Astrocyte (in vitro differentiated cells and primary cell): ENCODE measurements at regions not wholly inside any gene's neighbourhood (a gene's known extent, or its start where the extent isn't known, plus 50 kb on each side); places are given as distances from the start of the nearest gene placed in this dataset.

Experiments
- DNase-seq: peaks from one replicate; pipeline ENCODE4 v3.0.0-alpha.2; 2010; ENCODE audit warnings: low read depth
- FAIRE-seq: peaks from 2 replicates; lab custom pipeline; 2011; peaks lifted over from hg19 to GRCh38; lab: Jason Lieb, UNC
- H2AFZ ChIP-seq: 2 replicates; pipeline ENCODE4 v1.6.0; 2012; ENCODE audit warnings: low read depth, low read length, inconsistent platforms
- H3K27ac ChIP-seq: 2 replicates; pipeline ENCODE4 v1.5.1; 2011; ENCODE audit warnings: low read depth, low read length, inconsistent platforms
- H3K27me3 ChIP-seq: 2 replicates; pipeline ENCODE4 v1.6.0; 2011; ENCODE audit warnings: low read length, inconsistent platforms; ENCODE audit not compliant: insufficient read depth
- H3K36me3 ChIP-seq: 2 replicates; pipeline ENCODE4 v1.5.1; 2011; ENCODE audit warnings: low read length, inconsistent platforms; ENCODE audit not compliant: insufficient read depth
- H3K4me1 ChIP-seq: 2 replicates; pipeline ENCODE4 v1.5.1; 2011; ENCODE audit warnings: low read length, inconsistent platforms; ENCODE audit not compliant: insufficient read depth
- H3K4me2 ChIP-seq: 2 replicates; pipeline ENCODE4 v1.6.0; 2012; ENCODE audit warnings: low read length, inconsistent platforms
- H3K4me3 ChIP-seq: 2 replicates; pipeline ENCODE4 v1.5.1; 2011; ENCODE audit warnings: low read depth, mild to moderate bottlenecking, low read length, inconsistent platforms; ENCODE audit not compliant: insufficient read depth
- H3K79me2 ChIP-seq: 2 replicates; pipeline ENCODE4 v1.6.0; 2012; ENCODE audit warnings: mild to moderate bottlenecking, low read length, inconsistent platforms; ENCODE audit not compliant: insufficient read depth
- H3K9ac ChIP-seq: 2 replicates; pipeline ENCODE4 v1.6.0; 2012; ENCODE audit warnings: mild to moderate bottlenecking, low read length, inconsistent platforms
- H3K9me3 ChIP-seq: 2 replicates; pipeline ENCODE4 v1.5.1; 2012; ENCODE audit warnings: low read depth, mild to moderate bottlenecking, low read length, inconsistent platforms; ENCODE audit not compliant: insufficient read depth
- H4K20me1 ChIP-seq: 2 replicates; pipeline ENCODE4 v1.6.0; 2012; ENCODE audit warnings: low read length, inconsistent platforms; ENCODE audit not compliant: insufficient read depth
- H3K27ac Mint-ChIP-seq: one replicate; pipeline ENCODE4 v1.8.0; 2021; ENCODE audit warnings: mild to moderate bottlenecking, mixed read lengths; ENCODE audit not compliant: unreplicated experiment
- H3K27me3 Mint-ChIP-seq: one replicate; pipeline ENCODE4 v1.8.0; 2021; ENCODE audit warnings: low read depth, mixed read lengths; ENCODE audit not compliant: unreplicated experiment
- H3K36me3 Mint-ChIP-seq: one replicate; pipeline ENCODE4 v1.8.0; 2021; ENCODE audit warnings: low read depth, mixed read lengths; ENCODE audit not compliant: unreplicated experiment
- H3K4me1 Mint-ChIP-seq: one replicate; pipeline ENCODE4 v1.8.0; 2021; ENCODE audit warnings: low read depth, mixed read lengths; ENCODE audit not compliant: unreplicated experiment
- H3K4me3 Mint-ChIP-seq: one replicate; pipeline ENCODE4 v1.8.0; 2021; ENCODE audit warnings: mild to moderate bottlenecking, moderate library complexity, mixed read lengths; ENCODE audit not compliant: unreplicated experiment
- H3K9me3 Mint-ChIP-seq: one replicate; pipeline ENCODE4 v1.8.0; 2021; ENCODE audit warnings: mild to moderate bottlenecking, mixed read lengths; ENCODE audit not compliant: unreplicated experiment
- EZH2 ChIP-seq: IDR thresholded peaks from 2 replicates; pipeline ENCODE4 v1.6.1; 2012; ENCODE audit warnings: mild to moderate bottlenecking, low read length, inconsistent platforms; ENCODE audit not compliant: insufficient read depth
- TF ChIP-seq, protein P1 (sequence below): IDR thresholded peaks from 2 replicates; pipeline ENCODE4 v1.5.1; 2011; ENCODE audit warnings: low read depth, mild to moderate bottlenecking, inconsistent platforms, low read length, moderate library complexity; ENCODE audit not compliant: insufficient read depth

DNA sequence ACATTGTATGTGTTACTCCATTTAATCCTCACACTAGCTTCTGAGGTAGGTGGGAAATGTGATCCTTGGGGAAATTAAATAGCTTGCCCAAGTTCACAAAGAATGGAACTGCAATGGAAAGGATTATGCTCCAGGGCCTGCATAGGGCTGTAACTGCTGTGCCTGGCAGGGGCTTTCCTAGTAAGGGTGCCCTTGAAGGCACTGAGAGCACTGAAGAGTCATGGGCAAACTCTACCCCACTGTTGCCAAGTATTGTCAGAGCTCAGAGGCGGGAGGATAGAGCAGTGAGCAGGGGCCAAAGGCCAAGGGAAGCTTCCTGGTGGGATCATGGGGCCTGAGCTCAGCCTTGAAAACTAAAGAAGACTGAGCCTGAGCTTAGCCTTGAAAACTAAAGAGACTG lies 133.0 kb upstream of the NALF2 start:
- H3K9ac ChIP-seq, result no peak overlapping the region
- no peaks in the 10 kb centered on the region for H3K9me3 ChIP-seq
- DNase-seq (no peak), FAIRE-seq (no peak)
- H3K27me3 ChIP-seq, result no peaks in the 10 kb centered on the region
- TF ChIP-seq, protein P1, sequence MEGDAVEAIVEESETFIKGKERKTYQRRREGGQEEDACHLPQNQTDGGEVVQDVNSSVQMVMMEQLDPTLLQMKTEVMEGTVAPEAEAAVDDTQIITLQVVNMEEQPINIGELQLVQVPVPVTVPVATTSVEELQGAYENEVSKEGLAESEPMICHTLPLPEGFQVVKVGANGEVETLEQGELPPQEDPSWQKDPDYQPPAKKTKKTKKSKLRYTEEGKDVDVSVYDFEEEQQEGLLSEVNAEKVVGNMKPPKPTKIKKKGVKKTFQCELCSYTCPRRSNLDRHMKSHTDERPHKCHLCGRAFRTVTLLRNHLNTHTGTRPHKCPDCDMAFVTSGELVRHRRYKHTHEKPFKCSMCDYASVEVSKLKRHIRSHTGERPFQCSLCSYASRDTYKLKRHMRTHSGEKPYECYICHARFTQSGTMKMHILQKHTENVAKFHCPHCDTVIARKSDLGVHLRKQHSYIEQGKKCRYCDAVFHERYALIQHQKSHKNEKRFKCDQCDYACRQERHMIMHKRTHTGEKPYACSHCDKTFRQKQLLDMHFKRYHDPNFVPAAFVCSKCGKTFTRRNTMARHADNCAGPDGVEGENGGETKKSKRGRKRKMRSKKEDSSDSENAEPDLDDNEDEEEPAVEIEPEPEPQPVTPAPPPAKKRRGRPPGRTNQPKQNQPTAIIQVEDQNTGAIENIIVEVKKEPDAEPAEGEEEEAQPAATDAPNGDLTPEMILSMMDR, result no peak
- TF ChIP-seq EZH2, result no peak
- H3K4me2 ChIP-seq, result no peak overlapping the region
- no peak overlapping the region for H3K27ac ChIP-seq
- peaks cover 2% of the 10 kb centered on the region for H3K9me3 Mint-ChIP-seq
- H4K20me1 ChIP-seq, result no peaks in the 10 kb centered on the region
- H3K4me3 ChIP-seq, result no peak overlapping the region
- no peaks in the 10 kb centered on the region for H3K4me1 ChIP-seq
- no peaks in the 10 kb centered on the region for H3K36me3 Mint-ChIP-seq
- no peak overlapping the region for H2AFZ ChIP-seq
- no peaks in the 10 kb centered on the region for H3K4me1 Mint-ChIP-seq
- no peaks in the 10 kb centered on the region for H3K36me3 ChIP-seq
- H3K79me2 ChIP-seq, result no peaks in the 10 kb centered on the region
- no peak overlapping the region for H3K4me3 Mint-ChIP-seq
- peaks cover 8% of the 10 kb centered on the region for H3K27me3 Mint-ChIP-seq
- H3K27ac Mint-ChIP-seq, result no peak overlapping the region

DNA sequence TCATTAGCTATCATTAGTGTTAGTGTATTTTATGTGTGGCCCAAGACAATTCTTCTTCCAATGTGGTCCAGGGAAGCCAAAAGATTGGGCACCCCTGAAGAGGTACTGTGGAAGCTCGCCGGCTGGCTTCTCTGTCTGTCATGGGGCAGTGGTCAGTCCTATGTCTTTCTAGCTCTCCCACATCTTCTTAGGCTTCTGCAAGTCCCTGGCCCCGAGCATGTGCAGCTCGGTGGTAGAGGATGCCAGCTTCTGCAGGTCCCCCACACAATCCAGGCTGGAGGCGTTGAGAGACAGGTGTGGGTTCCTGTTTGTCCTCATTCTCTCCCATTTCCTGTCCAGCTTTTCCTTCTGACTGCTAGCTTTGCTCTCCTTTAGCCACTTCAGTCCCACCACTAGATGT lies 134.1 kb upstream of the NALF2 start:
- no peak overlapping the region for H3K4me3 ChIP-seq
- no peaks in the 10 kb centered on the region for H3K4me1 ChIP-seq
- Mint-ChIP-seq H3K36me3 (no peaks in the 10 kb centered on the region), H3K27ac (no peak overlapping the region), H3K27me3 (peaks cover 8% of the 10 kb centered on the region), H3K4me1 (no peaks in the 10 kb centered on the region), H3K4me3 (no peak overlapping the region), H3K9me3 (peaks cover 2% of the 10 kb centered on the region)
- no peak overlapping the region for H3K9ac ChIP-seq
- no peaks in the 10 kb centered on the region for H3K36me3 ChIP-seq
- H2AFZ ChIP-seq, result no peak overlapping the region
- no peak for FAIRE-seq
- H4K20me1 ChIP-seq, result no peaks in the 10 kb centered on the region
- H3K4me2 ChIP-seq, result no peak overlapping the region
- no peak for DNase-seq
- no peak overlapping the region for H3K27ac ChIP-seq
- no peaks in the 10 kb centered on the region for H3K27me3 ChIP-seq
- H3K9me3 ChIP-seq, result no peaks in the 10 kb centered on the region
- TF ChIP-seq, protein P1, result no peak
- TF ChIP-seq EZH2, result no peak
- H3K79me2 ChIP-seq, result no peaks in the 10 kb centered on the region

DNA sequence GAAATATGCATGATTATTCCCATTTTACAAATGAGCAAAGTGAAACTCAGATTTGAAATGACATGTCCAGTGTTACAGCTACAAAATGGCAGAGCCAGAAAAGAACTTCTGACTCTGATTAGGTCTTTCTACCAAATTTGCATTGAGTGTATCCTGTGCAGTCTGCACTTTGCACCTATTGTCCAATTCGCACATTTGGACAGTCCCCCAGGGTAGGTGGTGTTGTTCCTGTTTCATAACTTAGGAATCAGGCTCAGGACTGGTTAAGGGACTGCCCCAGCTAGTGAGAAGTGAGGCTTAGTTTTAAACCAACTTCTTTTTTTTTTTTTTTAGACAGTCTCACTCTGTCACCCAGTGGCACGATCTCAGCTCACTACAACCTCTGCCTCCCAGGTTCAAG lies 137.9 kb upstream of the NALF2 start:
- H3K27me3 ChIP-seq, result no peaks in the 10 kb centered on the region
- H3K36me3 ChIP-seq, result no peaks in the 10 kb centered on the region
- H3K4me3 ChIP-seq, result no peak overlapping the region
- DNase-seq, result no peak
- H2AFZ ChIP-seq, result no peak overlapping the region
- H3K27ac ChIP-seq, result no peak overlapping the region
- H3K36me3 Mint-ChIP-seq, result no peaks in the 10 kb centered on the region
- no peak overlapping the region for H3K27ac Mint-ChIP-seq
- H3K9me3 ChIP-seq, result no peaks in the 10 kb centered on the region
- peaks cover 5% of the 10 kb centered on the region for H3K27me3 Mint-ChIP-seq
- no peak for FAIRE-seq
- H3K4me1 ChIP-seq, result no peaks in the 10 kb centered on the region
- no peak overlapping the region for H3K9ac ChIP-seq
- H3K4me3 Mint-ChIP-seq, result no peak overlapping the region
- peaks cover 6% of the 10 kb centered on the region for H3K4me1 Mint-ChIP-seq
- TF ChIP-seq, protein P1, result no peak
- no peak for TF ChIP-seq EZH2
- H3K9me3 Mint-ChIP-seq, result peaks cover 1% of the 10 kb centered on the region
- no peaks in the 10 kb centered on the region for H3K79me2 ChIP-seq
- no peak overlapping the region for H3K4me2 ChIP-seq
- no peaks in the 10 kb centered on the region for H4K20me1 ChIP-seq
